Kasumi-1 (cell line): ENCODE measurements at regions not wholly inside any gene's neighbourhood (a gene's known extent, or its start where the extent isn't known, plus 50 kb on each side); places are given as distances from the start of the nearest gene placed in this dataset.

Experiments
- DNase-seq, 2 experiments: peaks; one replicate each; lab custom pipeline; 2025; lab: John Stamatoyannopoulos, UW

DNA sequence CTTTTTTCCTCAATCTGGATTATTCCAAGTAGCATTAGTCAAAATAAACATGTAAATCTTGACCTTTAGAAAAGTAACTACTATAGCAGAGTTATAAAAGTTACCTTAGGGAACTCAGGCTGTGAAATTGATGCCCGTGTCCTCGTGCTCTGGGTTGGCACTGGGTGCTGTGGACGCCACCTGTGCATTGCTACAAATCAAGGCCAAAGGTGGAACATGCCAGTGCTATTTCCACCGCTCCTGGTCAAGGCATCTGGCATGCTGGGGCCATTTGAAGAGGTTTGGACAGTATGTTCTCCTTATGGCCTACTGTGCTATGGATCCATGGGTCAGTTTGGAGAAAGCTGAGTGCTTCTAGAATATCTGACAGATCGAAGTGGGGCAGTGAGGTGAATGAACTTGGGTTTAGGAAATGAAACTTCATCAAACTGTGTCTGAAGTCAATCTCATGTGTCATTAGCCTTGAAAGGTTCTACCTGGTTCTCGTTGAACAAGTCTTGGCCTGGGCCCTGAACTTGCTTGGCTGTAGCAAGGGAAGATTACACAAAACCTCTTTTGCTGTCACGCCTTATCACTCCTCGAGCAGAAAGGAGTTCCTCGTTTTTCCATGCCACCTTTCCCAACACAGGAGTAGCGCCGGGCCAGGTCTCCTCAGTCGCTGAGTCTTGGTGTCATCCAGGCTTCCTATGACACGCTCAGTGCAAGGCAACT is 397.6 kb upstream of the RGMA start:
- no peak for DNase-seq

DNA sequence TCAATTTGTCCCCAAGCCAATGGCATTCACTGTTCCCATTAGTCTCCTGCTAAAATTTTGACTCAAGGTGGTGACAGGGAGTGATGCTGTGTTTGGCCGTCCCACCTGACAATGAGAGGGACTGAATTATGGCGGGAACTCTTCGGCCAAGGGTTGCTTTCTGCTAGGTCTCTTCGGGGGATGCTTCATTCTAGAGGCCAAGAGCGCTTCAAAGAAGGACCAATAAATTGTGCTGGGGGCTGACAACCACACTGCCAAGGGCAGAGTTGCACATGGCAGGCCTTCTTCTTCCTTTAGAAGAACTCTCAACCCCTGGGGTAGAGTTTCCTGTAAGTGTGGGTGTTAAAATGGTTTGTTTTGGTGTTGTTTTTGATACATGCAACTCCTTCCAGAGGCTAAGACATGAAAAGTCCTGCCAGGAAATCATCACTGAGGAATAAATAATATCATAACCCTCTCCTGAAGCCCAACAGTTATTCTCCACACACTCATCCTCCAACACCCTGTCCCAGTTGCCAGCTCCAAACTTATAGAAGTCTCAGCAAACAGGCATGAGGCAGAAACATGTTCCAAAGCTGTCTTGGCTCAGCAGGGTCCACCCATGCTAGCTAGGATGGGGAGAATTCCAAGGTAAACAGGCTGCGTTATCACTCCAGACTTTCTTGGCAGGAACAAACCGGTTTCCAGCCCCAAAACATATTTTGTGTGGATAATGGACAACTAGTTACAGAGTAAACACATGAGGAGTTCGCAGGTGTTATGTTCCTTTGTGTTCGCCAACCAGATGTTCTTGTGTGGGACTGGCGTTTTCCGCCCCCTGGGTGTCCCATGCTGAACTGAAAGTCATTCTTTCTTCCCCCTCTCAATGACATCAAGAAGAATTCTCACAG is 396.7 kb upstream of the RGMA start:
- no peak for DNase-seq

DNA sequence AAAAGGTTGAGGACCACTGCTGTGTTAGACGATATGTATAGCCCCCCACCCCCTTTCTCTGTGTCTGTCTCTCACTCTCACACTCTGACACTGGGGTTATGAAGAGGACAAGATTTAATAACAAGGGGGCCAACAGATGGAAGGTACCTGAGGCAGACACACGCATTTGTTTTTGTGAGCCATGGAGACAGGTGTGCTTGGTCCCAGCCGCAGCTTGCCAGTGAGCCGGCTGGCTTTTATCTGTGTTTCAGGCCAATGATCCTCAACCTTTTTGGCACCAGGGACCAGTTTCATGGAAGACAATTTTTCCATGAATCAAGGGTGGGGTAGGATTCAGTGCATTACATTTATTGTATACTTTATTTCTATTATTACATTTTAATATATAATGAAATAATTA is 394.9 kb upstream of the RGMA start:
- DNase-seq, result no peak

GRCh38 chr15:93482731-93483130 is 393.7 kb upstream of the RGMA start:
- DNase-seq, result no peak

DNA sequence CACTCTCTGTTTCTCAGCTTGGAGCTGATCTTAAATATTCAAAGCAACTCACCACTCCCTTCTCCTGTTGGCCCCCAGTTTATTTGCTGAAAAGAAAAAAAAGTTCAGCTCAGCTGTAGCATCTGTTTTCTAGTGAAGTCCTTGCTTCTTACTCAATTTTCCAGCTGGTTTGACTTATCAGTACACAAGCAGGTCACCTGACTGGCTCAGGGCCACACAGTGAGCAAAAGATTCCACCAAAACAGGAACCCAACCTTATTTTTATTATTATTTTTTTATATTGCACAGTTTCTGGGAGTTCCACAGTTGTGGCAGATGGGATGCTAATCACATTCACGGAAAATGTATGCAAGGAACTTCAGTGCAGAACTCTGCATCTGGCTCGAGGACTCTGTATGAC is 390.7 kb upstream of the RGMA start:
- no peak for DNase-seq

DNA sequence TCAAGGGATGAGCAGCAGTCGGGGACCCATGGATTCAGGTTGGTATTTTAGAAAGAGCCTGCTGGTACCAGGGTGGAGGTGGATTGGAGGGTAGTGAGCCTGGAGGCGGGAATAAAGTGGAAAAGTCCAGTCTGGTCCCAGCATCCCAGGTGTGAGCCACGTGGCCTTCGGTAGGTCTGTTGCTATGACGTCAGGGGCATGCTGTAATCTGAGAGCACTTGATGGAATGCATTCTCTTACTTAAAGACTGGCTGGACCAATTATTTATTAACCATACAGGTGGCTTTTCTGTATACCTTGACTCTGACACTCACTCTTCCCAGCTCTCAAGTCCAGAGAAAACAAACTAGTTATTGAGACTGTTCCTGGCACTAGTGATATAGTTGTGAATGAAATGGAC is 389.9 kb upstream of the RGMA start:
- no peak for DNase-seq

DNA sequence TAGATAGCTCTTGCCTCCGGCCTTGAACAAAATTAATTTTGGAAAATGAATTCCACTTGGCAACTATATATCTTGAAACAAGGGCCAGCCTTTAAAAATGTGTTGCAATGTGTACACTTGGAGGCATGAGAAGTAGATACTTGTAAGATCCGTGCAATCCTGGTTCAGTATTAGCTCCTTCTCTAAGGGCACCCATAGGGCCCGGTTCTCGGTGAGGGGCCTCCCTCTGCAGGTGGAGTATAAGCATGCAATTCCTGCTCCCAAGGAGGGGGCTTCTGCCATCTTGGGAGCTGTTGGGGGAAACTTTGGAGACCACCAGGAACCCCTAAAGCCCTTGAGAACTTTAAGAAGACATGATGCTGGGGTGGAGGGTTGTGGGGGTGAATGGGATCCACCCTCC is 388.7 kb upstream of the RGMA start:
- DNase-seq, result no peak

DNA sequence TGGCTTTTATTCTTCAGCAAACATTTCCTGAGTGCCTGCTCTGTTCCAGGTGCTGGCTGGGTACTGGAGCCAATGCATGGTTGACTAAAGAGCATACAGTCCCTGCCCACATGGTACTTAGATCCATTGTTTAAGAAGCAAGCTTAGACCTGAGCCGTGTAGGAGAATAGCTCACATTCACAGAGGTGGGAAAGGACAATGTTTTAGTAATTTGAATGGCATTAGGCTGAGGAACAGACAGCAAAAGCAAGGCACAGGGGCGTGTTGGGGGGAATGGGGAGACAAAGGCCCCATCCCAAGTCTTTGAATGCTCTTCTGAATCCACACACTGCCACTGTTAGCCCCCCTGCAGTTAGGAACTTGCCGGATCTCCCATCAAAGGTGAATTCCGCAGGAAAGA is 388.2 kb upstream of the RGMA start:
- no peak for DNase-seq

- DNase-seq, result no peak
Observed at GRCh38 chr15:93476491-93477177, 387.6 kb upstream of the RGMA start.

DNA sequence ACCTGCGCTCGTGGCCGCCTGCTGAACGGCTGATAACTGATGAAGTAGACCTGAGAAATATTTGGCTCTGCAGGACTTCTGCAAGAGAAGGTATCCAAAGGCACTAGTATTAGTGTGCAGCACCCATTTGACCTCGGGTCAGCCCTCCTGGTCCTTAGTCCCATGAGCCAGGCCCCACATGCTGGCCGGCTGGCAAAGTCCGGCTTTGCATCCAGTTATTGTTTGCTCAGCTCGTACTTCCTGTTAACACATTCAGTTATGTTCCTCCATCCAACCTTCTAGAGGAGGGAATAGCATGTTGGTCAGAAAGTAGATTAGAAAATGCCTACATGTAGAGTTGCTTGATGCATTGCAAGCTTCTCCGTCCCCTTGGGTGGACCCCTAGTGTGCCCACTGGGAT is 385.7 kb upstream of the RGMA start:
- no peak for DNase-seq

DNA sequence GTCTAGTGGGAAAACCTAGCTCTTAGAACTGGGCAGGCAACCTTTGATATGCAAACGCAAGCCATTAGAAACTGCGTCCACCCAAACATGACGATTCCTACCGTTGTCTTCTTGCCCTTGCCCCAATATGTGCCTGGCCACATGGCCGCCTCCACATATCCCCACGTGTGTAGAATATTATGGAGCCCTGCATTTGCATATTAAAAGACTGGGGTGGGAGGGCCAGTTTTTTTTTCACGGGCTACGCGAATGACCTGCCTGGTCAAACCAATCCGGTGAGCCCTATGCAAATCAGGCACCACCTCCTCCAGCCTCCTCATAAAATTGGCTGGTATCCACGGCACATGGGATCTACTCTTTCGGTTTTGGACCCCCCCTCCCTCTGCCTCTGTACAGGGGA is 381.0 kb upstream of the RGMA start:
- DNase-seq, result no peak

- DNase-seq, result no peak
Observed at GRCh38 chr15:93467337-93467736, 378.3 kb upstream of the RGMA start.

DNA sequence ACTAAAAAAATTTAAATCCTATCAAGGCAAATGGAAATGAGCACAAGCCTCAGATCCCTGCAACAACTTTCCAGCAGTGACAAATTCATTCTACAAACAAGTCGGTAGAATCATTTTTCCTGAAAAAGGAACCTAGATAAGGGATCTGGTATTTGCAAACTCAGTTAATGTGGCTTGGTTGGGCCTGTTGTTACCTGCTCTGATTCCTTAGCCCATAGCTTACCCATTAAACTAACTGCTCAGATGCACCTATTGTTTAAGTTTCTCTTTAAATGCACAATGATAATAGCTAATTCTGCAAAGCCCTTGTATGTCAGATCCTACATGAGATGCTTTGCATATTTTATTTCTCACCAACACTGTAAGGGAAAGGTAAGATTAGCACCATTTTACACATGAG is 377.4 kb upstream of the RGMA start:
- DNase-seq, result no peak

- no peak for DNase-seq
Observed at GRCh38 chr15:93462690-93463089, 373.7 kb upstream of the RGMA start.

- DNase-seq, result no peak
Observed at GRCh38 chr15:93460717-93461116, 371.7 kb upstream of the RGMA start.

DNA sequence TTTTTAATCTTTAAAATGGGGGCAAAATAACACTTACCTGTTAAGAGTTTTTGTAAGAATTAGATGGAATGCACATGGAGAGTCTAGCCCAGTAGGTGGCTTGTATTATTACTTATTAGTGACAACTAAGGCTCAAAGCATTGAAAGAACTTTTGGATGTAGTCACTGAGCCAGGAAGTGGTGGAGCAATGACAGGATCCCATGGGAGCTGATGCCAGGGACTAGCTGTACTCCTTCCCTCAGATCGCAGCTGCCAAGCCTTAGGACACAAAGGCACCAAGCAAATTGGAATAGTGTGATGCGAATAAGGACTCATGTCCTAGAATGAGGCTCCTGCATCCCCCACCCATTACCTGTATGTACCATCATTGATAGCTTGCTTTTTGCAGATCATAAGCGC is 370.4 kb upstream of the RGMA start:
- no peak for DNase-seq

DNA sequence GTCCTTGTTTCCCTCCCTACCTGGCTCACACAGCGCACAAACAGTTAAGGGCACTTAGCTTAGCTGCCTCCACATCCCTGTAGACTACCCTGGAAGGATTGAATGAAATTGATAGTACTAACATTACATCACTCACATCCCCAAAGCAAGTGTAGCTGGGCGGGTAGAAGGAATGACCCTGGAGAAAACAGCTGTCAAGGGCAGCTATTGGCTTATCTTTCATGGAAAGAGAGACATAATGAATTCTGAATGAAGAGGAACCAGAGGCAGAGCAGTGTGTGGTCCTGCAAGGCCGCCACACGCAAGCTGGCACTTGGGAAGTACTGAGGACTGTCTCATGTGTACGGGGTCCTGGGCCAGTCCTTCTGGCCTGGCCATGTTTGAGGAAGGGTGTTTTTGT is 369.6 kb upstream of the RGMA start:
- DNase-seq, result no peak

GRCh38 chr15:93454788-93455187 is 365.8 kb upstream of the RGMA start:
- DNase-seq, result no peak

- no peak for DNase-seq
Observed at GRCh38 chr15:93452537-93453211, 363.7 kb upstream of the RGMA start.

DNA sequence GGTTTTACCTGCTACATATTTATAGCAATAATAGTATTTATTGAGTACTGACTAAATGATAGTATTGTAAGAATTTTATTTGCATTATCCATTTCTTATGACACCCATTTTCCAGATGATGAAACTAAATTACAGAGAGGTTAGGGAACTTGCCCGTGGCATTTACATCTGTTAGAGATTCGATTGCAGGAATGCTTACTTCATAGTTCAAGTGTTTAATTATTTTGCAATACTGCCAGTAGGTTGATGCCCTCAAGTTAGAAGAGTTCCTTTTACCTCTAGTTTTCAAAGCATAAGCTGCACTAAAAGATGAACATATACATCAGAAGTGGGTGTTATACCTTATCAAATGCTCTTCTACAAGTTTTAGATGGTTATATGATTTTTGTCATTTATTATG is 362.8 kb upstream of the RGMA start:
- no peak for DNase-seq

DNA sequence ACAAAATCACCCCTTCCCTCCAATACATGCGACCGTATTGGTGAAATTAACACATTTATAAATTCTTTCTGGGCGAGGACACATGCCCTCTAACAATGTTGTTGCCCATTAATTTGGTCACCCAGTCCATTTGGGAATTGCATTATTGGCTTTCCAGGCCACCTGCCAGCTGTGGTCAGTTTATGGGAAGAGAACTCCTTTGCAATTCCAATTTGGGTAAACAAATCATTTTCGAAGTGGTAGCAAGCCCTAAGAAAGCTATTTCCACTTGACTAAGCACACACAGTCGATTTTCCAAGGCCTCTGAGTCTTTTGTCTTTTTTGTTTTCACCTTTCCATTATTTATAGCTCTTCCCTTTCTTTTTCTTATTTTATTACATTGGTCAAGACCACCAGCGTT is 362.3 kb upstream of the RGMA start:
- no peak for DNase-seq

DNA sequence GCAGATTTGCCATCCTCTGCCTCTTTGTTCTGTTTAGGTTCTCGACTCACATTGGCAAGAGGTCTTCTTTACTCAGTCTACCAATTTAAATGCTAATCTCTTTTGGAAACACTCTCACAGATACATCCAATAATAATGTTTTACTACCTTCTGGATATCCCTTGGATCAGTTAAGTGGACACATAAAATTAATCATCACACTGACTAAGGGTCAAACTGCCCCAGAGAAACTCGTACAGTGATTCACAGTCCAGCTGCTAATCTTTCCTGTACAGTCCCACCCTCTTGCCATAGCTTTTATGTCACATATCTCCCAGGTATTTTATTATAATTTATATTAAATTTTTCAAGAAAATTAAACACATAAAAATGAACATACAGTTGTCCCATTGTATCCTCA is 360.8 kb upstream of the RGMA start:
- DNase-seq, result no peak
